22Rv1 (cell line): ENCODE measurements at regions not wholly inside any gene's neighbourhood (a gene's known extent, or its start where the extent isn't known, plus 50 kb on each side); places are given as distances from the start of the nearest gene placed in this dataset.

ENCODE experiments used
- CTCF ChIP-seq: fragments of 450-650 bp; IDR thresholded peaks from 2 replicates; pipeline ENCODE4 v1.5.1; 2017; ENCODE audit warnings: mild to moderate bottlenecking
- ZFX ChIP-seq: fragments of 450-650 bp; IDR thresholded peaks from 2 replicates; pipeline ENCODE4 v1.6.1; 2017; ENCODE audit warnings: antibody characterized with exemption, borderline replicate concordance

GRCh38 chr1:62922006-62922405 lies 138.1 kb downstream of the ATG4C start:
- TF ChIP-seq CTCF (no peak), ZFX (no peak)
